H9 (cell line): ENCODE measurements at regions not wholly inside any gene's neighbourhood (a gene's known extent, or its start where the extent isn't known, plus 50 kb on each side); places are given as distances from the start of the nearest gene placed in this dataset.

Source experiments
- DNase-seq: peaks from one replicate; pipeline ENCODE4 v3.0.0-alpha.2; 2017
- H2AFZ ChIP-seq: one replicate; pipeline ENCODE4 v1.6.1; 2013; ENCODE audit warnings: mild to moderate bottlenecking, low read length, control low read depth, moderate library complexity
- H2AK5ac ChIP-seq: 2 replicates; pipeline ENCODE4 v1.6.1; 2013; ENCODE audit warnings: low read length, control low read depth, mixed read lengths; ENCODE audit not compliant: insufficient read length
- H2BK120ac ChIP-seq: one replicate; pipeline ENCODE4 v1.6.1; 2013; ENCODE audit warnings: low read depth, mild to moderate bottlenecking, low read length, control low read depth, inconsistent platforms; ENCODE audit not compliant: poor library complexity, severe bottlenecking
- H2BK12ac ChIP-seq: 2 replicates; pipeline ENCODE4 v1.6.1; 2013; ENCODE audit warnings: low read length, control low read depth, mixed read lengths, low read depth; ENCODE audit not compliant: insufficient read length
- H2BK15ac ChIP-seq: 2 replicates; pipeline ENCODE4 v1.6.1; 2013; ENCODE audit warnings: low read depth, low read length, control low read depth
- H2BK20ac ChIP-seq: one replicate; pipeline ENCODE4 v1.6.1; 2013; ENCODE audit warnings: low read depth, mild to moderate bottlenecking, low read length, control low read depth, inconsistent platforms; ENCODE audit not compliant: poor library complexity, severe bottlenecking
- H2BK5ac ChIP-seq: 2 replicates; pipeline ENCODE4 v1.6.1; 2013; ENCODE audit warnings: low read length, control low read depth, mixed read lengths; ENCODE audit not compliant: insufficient read length
- H3K14ac ChIP-seq: 2 replicates; pipeline ENCODE4 v1.6.1; 2013; ENCODE audit warnings: low read length, control low read depth; ENCODE audit not compliant: insufficient read depth
- H3K18ac ChIP-seq: 2 replicates; pipeline ENCODE4 v1.6.1; 2013; ENCODE audit warnings: low read depth, mild to moderate bottlenecking, mixed read lengths, low read length, control low read depth; ENCODE audit not compliant: insufficient read length
- H3K23ac ChIP-seq: 2 replicates; pipeline ENCODE4 v1.6.1; 2013; ENCODE audit warnings: low read length, control low read depth, mixed read lengths, low read depth; ENCODE audit not compliant: insufficient read length
- H3K23me2 ChIP-seq: 2 replicates; pipeline ENCODE4 v1.6.1; 2013; ENCODE audit warnings: low read depth, mild to moderate bottlenecking, mixed read lengths, low read length, control low read depth; ENCODE audit not compliant: insufficient read length, poor library complexity, severe bottlenecking
- H3K27ac ChIP-seq: 2 replicates; pipeline ENCODE4 v1.5.1; 2013; ENCODE audit warnings: low read length, control low read depth, mixed read lengths, low read depth; ENCODE audit not compliant: insufficient read length
- H3K27me3 ChIP-seq: 2 replicates; pipeline ENCODE4 v1.6.1; 2013; ENCODE audit warnings: low read length, control low read depth, inconsistent platforms; ENCODE audit not compliant: insufficient read depth
- H3K4ac ChIP-seq: 2 replicates; pipeline ENCODE4 v1.6.1; 2013; ENCODE audit warnings: low read depth, mild to moderate bottlenecking, control low read depth, inconsistent platforms, low read length, moderate library complexity
- H3K4me1 ChIP-seq: 2 replicates; pipeline ENCODE4 v1.6.1; 2013; ENCODE audit warnings: low read length, control low read depth, inconsistent platforms; ENCODE audit not compliant: insufficient read depth
- H3K4me2 ChIP-seq: 2 replicates; pipeline ENCODE4 v1.6.1; 2013; ENCODE audit warnings: low read length, control low read depth, mixed read lengths; ENCODE audit not compliant: insufficient read length, insufficient read depth
- H3K56ac ChIP-seq: 2 replicates; pipeline ENCODE4 v1.6.1; 2013; ENCODE audit warnings: low read depth, mild to moderate bottlenecking, mixed read lengths, low read length, control low read depth; ENCODE audit not compliant: insufficient read length
- H3K79me1 ChIP-seq: 2 replicates; pipeline ENCODE4 v1.6.1; 2013; ENCODE audit warnings: low read depth, mild to moderate bottlenecking, moderate library complexity, low read length, control low read depth, inconsistent platforms; ENCODE audit not compliant: insufficient read depth, poor library complexity, severe bottlenecking
- H3K79me2 ChIP-seq: 2 replicates; pipeline ENCODE4 v1.6.1; 2013; ENCODE audit warnings: low read length, control low read depth, inconsistent platforms; ENCODE audit not compliant: insufficient read depth
- H3K9ac ChIP-seq: 2 replicates; pipeline ENCODE4 v1.6.1; 2013; ENCODE audit warnings: low read length, control low read depth, mixed read lengths; ENCODE audit not compliant: insufficient read length; ENCODE audit errors: extremely low read depth
- H3K9me3 ChIP-seq: one replicate; pipeline ENCODE4 v1.6.1; 2013; ENCODE audit warnings: low read depth, low read length, inconsistent platforms; ENCODE audit not compliant: control insufficient read depth
- H3T11ph ChIP-seq: one replicate; pipeline ENCODE4 v1.6.1; 2013; ENCODE audit warnings: mild to moderate bottlenecking, low read length, control low read depth, inconsistent platforms
- H4K20me1 ChIP-seq: one replicate; pipeline ENCODE4 v1.6.1; 2013; ENCODE audit not compliant: control insufficient read depth, insufficient read length, insufficient read depth
- H4K5ac ChIP-seq: 2 replicates; pipeline ENCODE4 v1.6.1; 2013; ENCODE audit warnings: low read depth, mild to moderate bottlenecking, mixed read lengths, low read length, control low read depth; ENCODE audit not compliant: insufficient read length
- H4K8ac ChIP-seq: replicated peaks from 2 replicates; pipeline ENCODE4 v1.6.1; 2013; ENCODE audit warnings: low read length, control low read depth, mixed read lengths, low read depth; ENCODE audit not compliant: insufficient read length
- H4K91ac ChIP-seq: 2 replicates; pipeline ENCODE4 v1.6.1; 2013; ENCODE audit warnings: low read depth, mild to moderate bottlenecking, moderate library complexity, mixed read lengths, low read length, control low read depth; ENCODE audit not compliant: insufficient read length
- H3K27ac Mint-ChIP-seq, 3 experiments: 2 replicates in 2 of 3; 3 replicates in 1 of 3; pipeline ENCODE4 v1.8.0; 2020 to 2021; ENCODE audit warnings: mixed read lengths in 3 of 3, mild to moderate bottlenecking in 1 of 3, moderate library complexity in 1 of 3
- H3K27me3 Mint-ChIP-seq: 2 replicates; pipeline ENCODE4 v1.8.0; 2021; ENCODE audit warnings: low read depth, mild to moderate bottlenecking, moderate library complexity, mixed read lengths
- H3K36me3 Mint-ChIP-seq, 3 experiments: 2 replicates in 2 of 3; 3 replicates in 1 of 3; pipeline ENCODE4 v1.8.0; 2020 to 2021; ENCODE audit warnings: low read depth in 3 of 3, mixed read lengths in 3 of 3; ENCODE audit not compliant: insufficient read depth in 1 of 3
- H3K4me1 Mint-ChIP-seq, 2 experiments: 2 replicates each; pipeline ENCODE4 v1.8.0; 2020; ENCODE audit warnings: mixed read lengths in 2 of 2
- H3K4me3 Mint-ChIP-seq, 2 experiments: 2 replicates in 1 of 2; 3 replicates in 1 of 2; pipeline ENCODE4 v1.8.0; 2020 to 2021; ENCODE audit warnings: mild to moderate bottlenecking in 2 of 2, mixed read lengths in 2 of 2, moderate library complexity in 1 of 2
- H3K9me3 Mint-ChIP-seq, 2 experiments: 2 replicates in 1 of 2; 3 replicates in 1 of 2; pipeline ENCODE4 v1.8.0; 2020; ENCODE audit warnings: mild to moderate bottlenecking in 2 of 2, mixed read lengths in 2 of 2, moderate library complexity in 1 of 2
- CTCF ChIP-seq: fragments of 200-600 bp; sonication (generic); conservative IDR thresholded peaks from 3 replicates; pipeline ENCODE4 v1.8.0; 2021; ENCODE audit warnings: antibody characterized with exemption, mild to moderate bottlenecking
- WGBS: extraction: QIAGEN DNeasy Blood & Tissue Kit; methylation state at CpG from one replicate; pipeline ENCODE4 v1.1.7; 2013; ENCODE audit warnings: missing lambda C conversion rate, low lambda C conversion rate, mixed read lengths; ENCODE audit not compliant: insufficient read length; ENCODE audit errors: extremely low coverage; 5-methylcytosine and 5-hydroxymethylcytosine counted together

GRCh38 chr10:78866731-78867554 is 201.8 kb upstream of the ZMIZ1 start:
- no peak for DNase-seq
- no peak overlapping the region for H2BK20ac ChIP-seq
- TF ChIP-seq CTCF, result no peak
- no peak overlapping the region for H3K56ac ChIP-seq
- no peak overlapping the region for H2AFZ ChIP-seq
- no peak overlapping the region for H2BK12ac ChIP-seq
- no peak overlapping the region for H3K27ac ChIP-seq
- H3K23me2 ChIP-seq, result no peaks in the 10 kb centered on the region
- no peaks in the 10 kb centered on the region for H3K9me3 ChIP-seq
- Mint-ChIP-seq H3K27me3 (peaks cover 58% of the 10 kb centered on the region), H3K4me3 (no peak overlapping the region), H3K36me3 (no peaks in the 10 kb centered on the region; a peak in 1 of 7 replicates), H3K27ac (no peak overlapping the region), H3K9me3 (no peaks in the 10 kb centered on the region), H3K4me1 (peaks cover 4 to 10% of the 10 kb centered on the region in 2 experiments; a peak in 2 of 4 replicates)
- H3K23ac ChIP-seq, result no peak overlapping the region
- H3K4me2 ChIP-seq, result no peak overlapping the region
- H3K4ac ChIP-seq, result no peak overlapping the region
- no peak overlapping the region for H4K91ac ChIP-seq
- no peak overlapping the region for H2AK5ac ChIP-seq
- H3T11ph ChIP-seq, result no peak overlapping the region
- no peak overlapping the region for H2BK15ac ChIP-seq
- H4K8ac ChIP-seq, result no peak overlapping the region
- no peaks in the 10 kb centered on the region for H3K27me3 ChIP-seq
- no peak overlapping the region for H3K18ac ChIP-seq
- no peaks in the 10 kb centered on the region for H3K79me2 ChIP-seq
- no peaks in the 10 kb centered on the region for H4K20me1 ChIP-seq
- H3K9ac ChIP-seq, result no peak overlapping the region
- no CpG with 5 or more reads among the region's 7 CpGs for WGBS
- H2BK5ac ChIP-seq, result no peak overlapping the region
- H2BK120ac ChIP-seq, result no peak overlapping the region
- H3K4me1 ChIP-seq, result no peaks in the 10 kb centered on the region
- no peak overlapping the region for H3K14ac ChIP-seq
- no peaks in the 10 kb centered on the region for H3K79me1 ChIP-seq
- H4K5ac ChIP-seq, result no peak overlapping the region
